ENCODE measurements at regions not wholly inside any gene's neighbourhood (a gene's known extent, or its start where the extent isn't known, plus 50 kb on each side); places are given as distances from the start of the nearest gene placed in this dataset.

- H3K4me1 ChIP-seq (ENCODE audit: insufficient read depth, low read length), result no peaks in the 10 kb centered on the region
- no peaks in the 10 kb centered on the region for H3K9me3 ChIP-seq (ENCODE audit: control insufficient read depth in 1 of 2, insufficient read depth in 1 of 2, low read length in 2 of 2)
- ATAC-seq (ENCODE audit: poor library complexity), result no peak
- Mint-ChIP-seq H3K4me1 (ENCODE audit: low read depth) (no peaks in the 10 kb centered on the region), H3K9me3 (no peaks in the 10 kb centered on the region), H3K36me3 (ENCODE audit: low read depth) (no peaks in the 10 kb centered on the region), H3K27me3 (peaks cover 13% of the 10 kb centered on the region), H3K27ac (no peak overlapping the region), H3K4me3 (no peak overlapping the region)
- peaks cover 0 to 5% of the 10 kb centered on the region in 2 experiments for H3K27me3 ChIP-seq (ENCODE audit: control insufficient read depth in 1 of 2, insufficient read depth in 2 of 2, low read length in 2 of 2)
- no peak for DNase-seq
- H3K36me3 ChIP-seq (ENCODE audit: insufficient read depth, low read length), result no peaks in the 10 kb centered on the region
- ChIA-PET CTCF (no interaction called here), POLR2A (no interaction called here)
- intact Hi-C loops (cut with DNase I, micrococcal nuclease), result no loop called here
- no peak overlapping the region for H3K27ac ChIP-seq (ENCODE audit: low read depth in 1 of 2, low read length in 2 of 2)
- TF ChIP-seq CTCF (IDR thresholded peaks at IDR 0.05), result no peak
- no peak overlapping the region for H3K4me3 ChIP-seq (ENCODE audit: low read length)
Observed at GRCh38 chr13:109374609-109375200, 411.7 kb downstream of the IRS2 start.

GRCh38 chr13:109372666-109373065, 413.7 kb downstream of the IRS2 start:
- POLR2A ChIA-PET, result no interaction called here
- Histone ChIP-seq H3K9me3 (ENCODE audit: control insufficient read depth in 1 of 2, insufficient read depth in 1 of 2, low read length in 2 of 2) (no peaks in the 10 kb centered on the region), H3K4me3 (ENCODE audit: low read length) (no peak overlapping the region), H3K27me3 (ENCODE audit: control insufficient read depth in 1 of 2, insufficient read depth in 2 of 2, low read length in 2 of 2) (peaks cover 0 to 5% of the 10 kb centered on the region in 2 experiments), H3K27ac (ENCODE audit: low read depth in 1 of 2, low read length in 2 of 2) (no peak overlapping the region), H3K4me1 (ENCODE audit: insufficient read depth, low read length) (no peaks in the 10 kb centered on the region), H3K36me3 (ENCODE audit: insufficient read depth, low read length) (no peaks in the 10 kb centered on the region)
- no peak overlapping the region for H3K27ac Mint-ChIP-seq
- ATAC-seq (ENCODE audit: poor library complexity) (no peak), DNase-seq (no peak)
- H3K36me3 Mint-ChIP-seq (ENCODE audit: low read depth), result no peaks in the 10 kb centered on the region
- no peaks in the 10 kb centered on the region for H3K4me1 Mint-ChIP-seq (ENCODE audit: low read depth)
- H3K4me3 Mint-ChIP-seq, result no peak overlapping the region
- intact Hi-C loops (cut with DNase I, micrococcal nuclease), result no loop called here
- no peaks in the 10 kb centered on the region for H3K9me3 Mint-ChIP-seq
- TF ChIP-seq CTCF (IDR thresholded peaks at IDR 0.05), result no peak
- CTCF ChIA-PET, result no interaction called here
- peaks cover 4% of the 10 kb centered on the region for H3K27me3 Mint-ChIP-seq

GRCh38 chr13:109371066-109371465, 415.3 kb downstream of the IRS2 start:
- peaks cover 4% of the 10 kb centered on the region for H3K27me3 Mint-ChIP-seq
- H3K36me3 Mint-ChIP-seq (ENCODE audit: low read depth), result no peaks in the 10 kb centered on the region
- ATAC-seq (ENCODE audit: poor library complexity) (no peak), DNase-seq (no peak)
- no peak overlapping the region for H3K27ac ChIP-seq (ENCODE audit: low read depth in 1 of 2, low read length in 2 of 2)
- H3K27ac Mint-ChIP-seq, result no peak overlapping the region
- no peak for TF ChIP-seq CTCF (IDR thresholded peaks at IDR 0.05)
- H3K4me1 Mint-ChIP-seq (ENCODE audit: low read depth), result no peaks in the 10 kb centered on the region
- H3K9me3 ChIP-seq (ENCODE audit: control insufficient read depth in 1 of 2, insufficient read depth in 1 of 2, low read length in 2 of 2), result no peaks in the 10 kb centered on the region
- H3K36me3 ChIP-seq (ENCODE audit: insufficient read depth, low read length), result no peaks in the 10 kb centered on the region
- H3K9me3 Mint-ChIP-seq, result no peaks in the 10 kb centered on the region
- no peak overlapping the region for H3K4me3 ChIP-seq (ENCODE audit: low read length)
- H3K4me1 ChIP-seq (ENCODE audit: insufficient read depth, low read length), result no peaks in the 10 kb centered on the region
- H3K27me3 ChIP-seq (ENCODE audit: control insufficient read depth in 1 of 2, insufficient read depth in 2 of 2, low read length in 2 of 2), result peaks cover 0 to 5% of the 10 kb centered on the region in 2 experiments
- H3K4me3 Mint-ChIP-seq, result no peak overlapping the region
- intact Hi-C loops (cut with DNase I, micrococcal nuclease), result no loop called here
- POLR2A ChIA-PET, result no interaction called here
- CTCF ChIA-PET, result no interaction called here

Measured in CD4-positive, alpha-beta T cell (primary cell).